DMS 273 (cell line): ENCODE measurements at regions not wholly inside any gene's neighbourhood (a gene's known extent, or its start where the extent isn't known, plus 50 kb on each side); places are given as distances from the start of the nearest gene placed in this dataset.
"Not testable (repeated sequence)": the region's sequence is repeated elsewhere in the genome, so short reads cannot be mapped to it uniquely, and the experiment has no call there.

Experiments used
- DNase-seq: peaks from one replicate; lab custom pipeline; 2025; ENCODE audit not compliant: unreplicated experiment; lab: John Stamatoyannopoulos, UW

DNA sequence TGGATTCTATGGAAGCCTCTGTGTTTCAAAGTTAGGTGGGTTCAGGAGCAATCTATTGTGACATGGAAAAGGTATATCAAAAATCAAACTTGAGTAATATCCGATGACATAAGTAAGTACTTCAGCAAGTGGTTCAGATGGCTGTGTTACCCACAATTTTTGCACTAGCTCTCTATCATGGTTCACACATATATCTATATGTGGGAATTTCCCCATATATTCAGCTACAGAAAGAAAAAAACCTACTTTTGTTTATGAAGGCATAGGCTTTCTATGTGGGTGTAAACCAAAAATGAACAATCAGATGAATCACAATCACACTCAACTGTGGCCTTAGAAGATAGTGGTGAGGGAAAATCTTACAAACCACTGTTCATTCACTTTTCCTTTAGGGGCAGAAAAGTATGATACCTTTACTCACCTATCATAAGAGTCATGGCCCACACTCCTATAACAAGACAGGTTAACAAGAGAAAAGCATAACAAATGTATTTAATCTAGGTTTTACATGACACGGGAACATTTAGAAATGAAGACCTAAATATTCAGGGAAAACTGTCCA is 449.6 kb upstream of the HTR1E start:
- no peak for DNase-seq

DNA sequence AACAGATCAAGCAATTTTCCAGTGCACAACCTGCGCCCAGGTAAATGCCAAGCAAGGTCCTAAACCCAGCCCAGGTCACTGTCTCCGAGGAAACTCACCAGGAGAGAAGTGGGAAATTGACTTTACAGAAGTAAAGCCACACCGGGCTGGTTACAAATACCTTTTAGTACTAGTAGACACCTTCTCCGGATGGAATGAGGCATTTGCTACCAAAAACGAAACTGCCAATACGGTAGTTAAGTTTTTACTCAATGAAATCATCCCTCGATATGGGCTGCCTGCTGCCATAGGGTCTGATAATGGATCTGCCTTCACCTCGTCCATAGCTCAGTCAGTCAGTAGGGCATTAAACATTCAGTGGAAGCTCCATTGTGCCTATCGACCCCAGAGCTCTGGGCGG is 459.0 kb upstream of the HTR1E start:
- not testable (repeated sequence) for DNase-seq

DNA sequence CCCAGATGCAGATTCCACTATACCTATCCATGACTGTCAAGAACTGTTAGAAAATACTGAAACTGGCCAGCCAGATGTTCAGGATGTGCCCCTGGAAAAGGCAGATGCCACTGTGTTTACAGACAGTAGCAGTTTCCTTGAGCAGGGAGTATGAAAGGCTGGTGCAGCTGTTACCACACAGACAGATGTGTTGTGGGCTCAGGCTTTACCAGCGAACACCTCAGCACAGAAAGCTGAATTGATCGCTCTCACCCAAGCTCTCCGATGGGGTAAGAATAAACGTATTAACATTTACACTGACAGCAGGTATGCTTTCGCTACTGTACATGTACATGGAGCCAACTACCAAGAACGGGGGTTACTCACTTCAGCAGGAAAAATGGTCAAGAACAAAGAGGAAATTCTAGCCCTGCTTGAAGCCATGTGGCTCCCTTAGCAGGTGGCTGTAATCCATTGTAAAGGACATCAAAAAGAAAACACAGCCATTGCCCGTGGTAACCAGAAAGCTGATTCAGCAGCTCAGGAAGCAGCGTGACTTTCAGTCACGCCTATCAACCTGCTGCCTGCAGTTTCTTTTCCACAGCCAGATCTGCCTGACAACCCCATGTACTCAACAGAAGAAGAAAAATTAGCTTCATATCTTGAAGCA is 459.7 kb upstream of the HTR1E start:
- DNase-seq, result no peak

DNA sequence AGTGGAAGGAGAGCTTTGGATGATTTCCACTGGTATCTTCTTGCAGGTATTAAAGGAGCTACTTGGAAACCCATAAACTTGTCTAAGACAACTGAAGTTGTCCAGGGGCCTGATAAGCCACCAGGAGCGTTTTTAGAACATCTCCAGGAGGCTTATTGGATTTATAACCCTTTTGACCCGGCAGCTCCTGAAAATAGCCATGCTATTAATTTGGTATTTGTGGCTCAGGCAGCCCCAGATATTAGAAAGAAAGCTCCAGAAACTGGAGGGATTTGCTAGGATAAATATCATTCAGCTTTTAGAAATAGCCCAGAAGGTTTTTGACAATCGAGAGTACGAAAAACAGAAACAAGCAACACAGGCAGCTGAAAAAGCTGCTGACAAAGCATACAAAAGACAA is 461.0 kb upstream of the HTR1E start:
- DNase-seq, result no peak

DNA sequence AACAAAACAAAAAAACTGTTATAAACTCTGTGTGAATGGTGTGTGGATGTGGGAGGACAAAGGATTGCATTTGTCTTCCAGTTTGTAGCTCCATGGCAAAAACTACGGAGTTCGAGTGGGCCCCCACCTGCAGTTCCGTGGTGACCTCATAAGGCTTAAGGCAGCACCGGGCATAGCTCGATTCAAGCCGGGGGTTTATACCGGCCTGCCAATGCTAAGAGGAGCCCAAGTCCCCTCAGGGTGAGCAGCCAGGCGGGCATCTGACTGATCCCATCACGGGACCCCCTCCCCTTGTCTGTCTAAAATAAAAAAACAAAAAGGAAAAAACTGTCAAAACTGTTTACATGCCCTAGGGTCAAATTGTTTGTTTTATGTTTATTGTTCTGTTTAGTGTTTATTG is 463.2 kb upstream of the HTR1E start:
- DNase-seq, result no peak

DNA sequence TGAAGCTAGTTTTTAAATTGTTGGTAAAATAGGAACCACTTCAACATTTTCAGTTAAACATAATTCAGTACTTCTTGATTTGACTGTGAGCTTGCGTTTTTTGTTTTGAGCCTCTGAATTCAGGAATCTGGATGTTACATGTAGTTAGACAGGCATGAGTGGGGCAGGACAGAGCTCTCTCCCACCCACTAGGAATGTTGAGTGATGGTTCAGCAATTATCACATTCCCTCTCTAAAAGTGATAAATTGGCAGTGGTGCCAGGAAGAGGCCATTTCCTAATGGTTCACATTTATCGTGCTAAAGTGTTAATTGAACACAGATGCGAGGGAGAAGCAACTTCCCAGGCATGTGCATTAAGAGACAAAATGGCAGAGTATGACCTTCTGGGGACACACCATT is 465.5 kb upstream of the HTR1E start:
- no peak for DNase-seq

DNA sequence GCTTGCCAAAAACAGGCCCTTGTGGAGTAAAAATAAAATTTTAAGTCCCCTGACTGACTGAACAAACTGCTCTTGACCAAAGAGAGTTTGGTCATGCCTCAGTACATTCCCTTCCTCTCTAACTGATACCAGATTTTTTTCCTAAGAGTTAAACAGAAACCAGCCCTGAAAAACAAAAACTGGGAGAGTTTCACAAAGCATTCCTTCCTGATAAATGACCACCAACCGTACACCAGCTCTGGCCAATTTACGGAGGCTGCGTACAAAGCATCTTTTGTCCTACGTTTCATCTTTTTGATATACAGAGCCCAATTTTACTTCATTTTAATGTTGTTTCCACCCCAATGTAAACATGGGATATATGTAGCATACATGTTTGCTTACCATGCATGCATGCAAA is 477.4 kb upstream of the HTR1E start:
- DNase-seq, result no peak

DNA sequence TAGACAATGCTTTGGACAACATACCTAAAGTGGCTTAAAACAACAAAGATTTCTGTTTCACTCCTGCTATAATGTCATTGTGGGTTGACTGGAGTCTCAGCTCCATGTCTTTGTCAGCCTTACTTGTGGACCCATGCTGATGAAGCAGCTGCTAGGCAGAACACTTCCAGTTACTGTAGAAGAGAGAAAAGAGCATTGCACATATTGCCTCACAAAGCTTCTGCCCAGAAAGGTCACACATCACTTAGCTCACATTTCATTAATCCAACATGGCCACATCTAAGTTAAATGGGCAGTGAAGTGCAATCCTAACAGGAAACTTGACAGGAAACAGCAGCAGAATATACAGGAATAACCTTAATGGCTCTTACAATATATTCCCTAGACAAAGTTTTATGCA is 480.5 kb upstream of the HTR1E start:
- DNase-seq, result no peak

DNA sequence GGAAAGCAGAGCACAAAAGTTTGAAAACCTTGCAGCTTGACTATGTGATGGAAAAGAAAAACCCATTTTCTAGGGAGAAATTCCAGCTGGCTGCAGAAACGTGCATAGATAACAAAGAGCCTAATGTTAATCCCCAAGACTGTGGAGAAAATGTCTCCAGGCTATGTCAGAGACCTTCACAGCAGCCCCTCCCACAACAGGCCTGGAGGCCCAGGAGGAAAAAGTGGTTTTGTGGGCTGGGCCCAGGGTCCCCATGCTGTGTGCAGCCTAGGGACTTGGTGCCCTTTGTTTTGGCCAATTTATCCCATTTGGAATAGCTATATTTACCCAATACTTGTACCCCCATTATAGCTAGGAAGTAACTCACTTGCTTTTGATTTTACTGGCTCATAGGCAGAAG is 484.1 kb upstream of the HTR1E start:
- no peak for DNase-seq

DNA sequence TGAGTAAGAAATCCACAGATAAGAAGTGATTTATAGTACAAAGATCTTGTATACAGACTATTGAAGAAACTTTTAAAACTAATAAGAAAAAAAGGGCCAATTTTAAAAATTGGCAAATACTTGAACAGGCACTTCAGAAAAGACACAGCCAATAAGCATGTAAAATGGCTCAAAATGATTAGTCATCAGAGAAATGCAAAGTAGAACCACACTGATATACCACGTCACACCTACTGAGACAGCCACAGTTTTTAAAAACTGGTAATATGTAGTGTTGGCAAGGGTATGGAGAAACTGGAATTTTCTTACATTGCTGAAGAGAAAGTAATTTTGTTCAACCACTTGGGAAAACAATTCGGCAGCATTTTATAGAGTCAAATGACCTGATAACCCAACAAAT is 488.9 kb upstream of the HTR1E start:
- no peak for DNase-seq

DNA sequence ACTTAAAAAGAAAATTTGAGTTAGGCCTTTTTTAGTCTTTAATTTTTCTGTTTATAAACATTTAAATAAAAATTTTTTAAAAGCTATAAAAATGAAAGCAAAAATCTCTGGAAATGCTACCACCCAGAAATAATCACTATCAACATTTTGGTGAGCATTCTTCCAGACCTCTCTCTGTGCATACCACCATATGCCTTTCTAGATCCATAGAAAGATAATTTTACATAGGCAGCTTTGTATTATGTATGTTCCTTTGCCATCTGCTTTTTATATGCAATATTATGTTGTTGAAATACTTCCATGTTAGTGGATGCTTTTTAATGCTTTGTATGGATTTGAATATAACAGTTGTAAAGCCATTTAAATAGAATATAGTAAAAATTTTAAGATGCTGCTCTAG is 496.7 kb upstream of the HTR1E start:
- no peak for DNase-seq

DNA sequence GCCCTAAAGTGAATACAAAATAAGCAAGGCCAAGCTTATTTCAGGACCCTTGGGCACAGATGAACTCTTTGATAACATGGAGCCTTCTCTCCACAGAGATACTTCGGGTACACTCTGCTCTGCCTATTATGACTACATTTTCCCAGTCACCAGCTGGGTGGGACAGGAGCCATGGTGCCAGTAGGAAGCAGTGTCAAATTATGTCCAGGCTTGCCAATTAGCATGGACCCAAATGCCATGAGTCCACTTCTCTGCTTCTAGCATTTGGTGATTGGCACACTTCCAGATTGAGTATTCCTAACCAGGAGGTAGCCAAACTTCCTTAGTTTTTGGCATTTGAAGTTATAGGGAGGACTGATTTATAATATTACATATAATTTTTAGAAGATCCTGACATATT is 513.8 kb upstream of the HTR1E start:
- DNase-seq, result no peak

DNA sequence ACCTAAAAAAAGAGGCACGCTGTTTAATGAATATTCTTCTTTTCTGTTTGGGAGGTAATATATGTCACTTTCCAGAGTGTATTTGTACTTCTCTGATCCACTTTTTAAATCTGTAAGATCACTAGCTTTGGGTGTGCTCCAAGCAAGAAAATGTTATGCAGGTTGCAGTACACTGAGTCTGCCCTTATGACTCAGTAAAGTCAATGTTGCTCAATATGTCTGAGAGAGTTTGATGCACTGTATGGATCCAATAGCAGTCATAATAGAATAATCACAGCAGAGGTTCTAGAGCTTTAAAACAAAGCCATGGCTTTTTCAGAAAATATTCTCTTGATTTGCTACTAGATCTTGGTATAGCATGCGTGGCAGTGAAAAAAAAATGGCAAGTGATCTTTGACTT is 525.3 kb upstream of the HTR1E start:
- no peak for DNase-seq

DNA sequence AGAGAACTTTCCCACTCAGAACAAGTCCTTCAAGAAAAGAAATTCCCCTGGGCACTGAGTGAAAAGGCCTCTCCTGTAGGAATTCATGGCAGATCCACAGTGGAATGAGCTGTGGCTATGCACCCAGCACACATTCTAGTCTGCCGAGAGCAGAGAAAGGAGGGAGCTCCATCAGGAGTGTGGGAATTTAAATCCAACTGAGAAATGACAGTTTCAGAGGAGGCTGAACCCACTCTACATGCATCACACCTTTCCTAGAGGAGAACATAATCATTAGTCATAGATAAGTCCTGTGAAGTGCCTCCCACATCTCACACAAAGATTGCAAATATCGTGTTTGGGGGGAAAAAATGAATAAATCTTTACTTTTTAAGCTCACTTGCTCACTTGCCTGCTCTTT is 530.2 kb upstream of the HTR1E start:
- DNase-seq, result no peak

DNA sequence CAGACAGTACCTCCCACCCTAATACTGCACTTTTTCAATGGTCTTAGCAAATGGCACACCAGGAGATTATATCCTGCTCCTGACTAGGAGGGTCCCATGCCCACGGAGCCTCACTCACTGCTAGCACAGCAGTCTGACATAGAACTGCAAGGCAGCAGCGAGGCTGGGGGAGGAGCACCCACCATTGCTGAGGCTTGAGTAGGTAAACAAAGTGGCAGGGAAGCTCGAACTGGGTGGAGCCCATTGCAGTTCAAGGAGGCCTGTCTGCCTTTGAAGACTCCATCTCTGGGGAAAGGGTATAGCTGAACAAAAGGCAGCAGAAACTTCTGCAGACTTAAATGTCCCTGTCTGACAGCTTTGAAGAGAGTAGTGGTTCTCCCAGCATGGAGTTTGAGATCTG is 544.5 kb upstream of the HTR1E start:
- not testable (repeated sequence) for DNase-seq

DNA sequence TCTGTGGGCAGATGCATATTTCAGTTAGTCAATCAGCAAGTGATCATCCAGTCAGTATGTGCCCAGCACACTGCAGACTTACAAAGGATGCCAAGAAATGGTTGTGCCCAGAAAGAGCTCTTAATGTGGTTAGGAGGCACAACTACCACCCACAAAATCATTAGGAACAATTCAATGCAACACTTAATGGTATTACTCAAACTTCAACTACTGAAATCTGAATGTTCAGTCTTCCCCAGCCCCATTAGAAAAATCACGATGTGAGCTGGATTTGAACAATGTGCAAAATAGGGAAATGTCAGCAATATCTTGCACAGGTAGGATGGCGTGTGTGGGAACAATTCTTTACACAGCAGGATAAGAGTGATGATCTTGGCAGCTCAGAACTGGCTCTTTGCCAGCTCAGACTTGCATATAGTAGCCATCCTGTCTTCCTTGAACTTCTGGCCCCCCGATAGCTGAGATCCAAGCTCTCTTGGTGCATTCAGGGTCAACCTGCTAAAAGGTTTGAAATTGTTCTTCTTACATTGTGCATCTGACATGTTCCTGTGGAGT is 556.7 kb upstream of the HTR1E start:
- no peak for DNase-seq

DNA sequence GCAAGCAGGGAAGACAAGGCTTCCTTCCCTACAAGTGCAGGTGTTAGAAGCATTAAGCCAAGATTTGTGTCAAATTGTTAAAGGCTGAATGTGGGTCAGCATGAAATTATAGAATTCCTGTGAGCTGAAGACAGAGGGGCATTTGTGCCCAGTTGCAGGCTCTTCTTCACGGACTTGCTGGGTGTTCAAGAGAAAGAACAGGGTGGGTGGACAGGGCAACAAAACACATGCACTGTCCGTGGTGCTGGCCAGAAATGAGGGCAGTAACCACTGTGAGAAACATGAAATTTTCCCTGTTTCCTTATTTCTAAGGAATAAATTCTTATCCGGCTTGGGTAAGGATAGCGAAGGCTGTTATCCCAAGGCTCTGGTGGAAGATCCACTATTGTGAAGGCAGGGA is 579.5 kb upstream of the HTR1E start:
- no peak for DNase-seq

DNA sequence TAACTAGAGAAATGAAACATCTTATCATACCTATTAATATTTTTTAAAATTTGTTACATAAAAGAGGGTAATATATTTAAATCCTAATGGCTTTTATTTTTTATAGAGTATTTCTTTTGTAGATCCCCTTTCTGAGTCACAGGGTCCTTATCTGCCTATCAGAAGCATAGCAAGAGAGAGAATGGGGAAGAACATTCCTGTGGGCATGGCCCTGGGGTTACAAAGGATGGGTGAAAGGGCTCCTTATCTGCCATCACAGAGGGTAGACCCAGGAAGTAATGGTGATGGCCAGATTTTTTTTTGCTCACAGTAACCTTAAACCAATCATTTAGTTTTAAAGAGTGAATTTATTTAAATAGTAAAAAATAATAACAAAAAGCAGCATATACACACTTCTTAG is 582.1 kb upstream of the HTR1E start:
- DNase-seq, result no peak

DNA sequence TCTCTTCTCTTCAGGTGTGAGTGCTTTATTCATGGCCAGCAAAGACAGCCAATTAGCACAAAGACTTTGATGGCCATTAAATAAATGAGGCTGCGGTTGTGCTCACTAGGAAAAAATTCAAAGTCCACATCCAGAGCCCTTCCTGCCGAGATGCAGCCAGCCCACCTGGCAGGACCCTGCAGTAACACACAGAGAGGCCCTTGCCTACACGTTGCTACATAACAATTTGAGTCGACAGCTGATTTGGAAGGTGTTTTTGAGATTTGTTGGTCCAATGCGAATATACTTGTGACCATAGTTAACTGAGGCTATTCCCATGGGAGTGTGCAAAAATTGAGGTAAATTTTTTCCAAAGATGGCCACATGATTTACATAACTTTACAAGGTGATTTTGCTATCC is 605.4 kb upstream of the HTR1E start:
- no peak for DNase-seq

DNA sequence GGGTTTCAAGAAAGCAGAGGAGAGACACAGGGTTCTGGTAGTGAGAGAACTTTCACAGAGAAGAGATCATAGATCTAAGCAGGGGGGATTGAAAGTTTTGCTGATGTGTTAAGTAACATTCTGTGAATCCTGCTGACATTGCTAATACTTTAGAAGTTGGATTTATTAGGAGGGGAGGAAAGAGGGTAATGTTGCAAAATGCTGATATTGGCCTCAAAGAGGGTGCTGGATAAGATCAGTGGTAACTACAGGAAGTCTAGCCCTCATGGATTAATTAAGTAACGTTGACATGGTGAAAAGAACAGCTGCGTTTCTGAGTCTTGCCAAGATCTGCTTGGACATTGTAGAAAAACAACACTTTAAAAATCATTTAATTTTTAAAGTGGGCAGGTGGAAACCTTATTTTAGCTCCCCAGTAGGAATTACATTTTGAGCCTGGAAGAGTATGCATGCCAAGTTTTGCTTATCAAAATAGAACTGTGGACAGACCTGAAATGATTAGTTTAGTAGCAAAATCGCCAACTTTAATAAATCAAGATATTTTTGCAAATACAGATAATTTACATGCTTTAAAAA is 606.0 kb upstream of the HTR1E start:
- no peak for DNase-seq

DNA sequence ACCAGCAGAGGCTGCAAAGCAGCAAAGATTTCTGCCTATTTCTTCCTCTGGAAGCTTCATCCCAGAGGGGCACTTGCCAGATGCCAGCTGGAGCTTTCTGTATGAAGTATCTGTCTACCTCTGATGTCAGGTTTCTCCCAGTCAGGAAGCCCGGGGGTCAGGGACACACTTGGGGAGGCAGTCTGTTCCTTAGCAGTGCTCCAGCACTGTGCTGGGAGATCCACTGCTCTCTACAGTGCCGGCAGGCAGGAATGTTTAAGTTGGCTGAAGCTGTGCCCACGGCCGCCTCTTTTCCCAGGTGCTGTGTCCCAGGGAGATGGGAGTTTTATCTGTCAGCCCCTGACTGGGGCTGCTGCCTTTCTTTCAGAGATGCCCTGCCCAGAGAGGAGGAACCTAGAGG is 631.1 kb upstream of the HTR1E start:
- no peak for DNase-seq

DNA sequence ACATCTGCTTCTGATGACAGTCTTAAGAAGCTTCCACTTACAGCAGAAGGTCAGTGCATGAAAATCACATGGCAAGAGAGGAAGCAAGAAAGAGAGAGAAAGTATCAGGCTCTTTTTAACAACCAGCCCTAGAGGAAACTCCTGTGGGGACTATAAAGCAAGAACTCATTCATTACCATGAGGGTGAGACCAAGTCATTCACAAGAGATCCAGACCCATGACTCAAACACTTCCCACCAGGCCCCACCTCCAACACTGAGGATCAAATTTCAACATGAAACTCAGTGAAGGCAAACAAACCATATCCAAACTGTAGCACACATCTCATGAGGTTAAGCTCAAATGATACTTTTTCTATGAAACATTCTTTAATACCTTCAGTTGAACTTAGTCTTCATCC is 643.2 kb upstream of the SYNCRIP start:
- DNase-seq, result no peak
